ENCODE measurements at regions not wholly inside any gene's neighbourhood (a gene's known extent, or its start where the extent isn't known, plus 50 kb on each side); places are given as distances from the start of the nearest gene placed in this dataset.

DNA sequence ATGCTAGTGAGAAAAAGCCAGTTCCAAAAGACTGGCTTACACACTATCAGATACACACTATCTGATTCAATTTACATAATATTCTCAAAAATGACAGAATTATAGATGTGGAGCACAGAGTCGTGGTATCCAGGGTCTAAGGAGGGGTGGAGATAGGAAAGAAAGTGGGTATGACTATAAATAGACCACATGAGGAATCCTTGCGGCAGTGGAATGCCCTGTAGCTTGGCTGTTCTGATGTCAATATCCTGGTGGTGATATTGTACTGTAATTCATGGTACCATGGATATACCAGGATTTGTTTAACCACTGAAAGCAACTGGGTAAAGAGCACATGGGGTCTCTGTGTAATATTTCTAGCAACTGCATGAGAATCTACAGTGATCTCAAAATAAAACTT is 67.7 kb upstream of the TMEM72 start:
- TF ChIP-seq CTCF (conservative IDR thresholded peaks at IDR 0.05; ENCODE audit: control insufficient read depth, insufficient read depth, low read depth, low read length): no peak
- no peak for DNase-seq (ENCODE audit: low read depth)
- no peak overlapping the region for H3K4me3 ChIP-seq (ENCODE audit: control insufficient read depth, low read depth, low read length)

GRCh38 chr10:44845361-44846175 is 65.6 kb upstream of the TMEM72 start:
- H3K4me3 ChIP-seq (ENCODE audit: control insufficient read depth, low read depth, low read length): no peak overlapping the region
- TF ChIP-seq CTCF (conservative IDR thresholded peaks at IDR 0.05; ENCODE audit: control insufficient read depth, insufficient read depth, low read depth, low read length): no peak
- DNase-seq (ENCODE audit: low read depth): no peak

- H3K4me3 ChIP-seq (ENCODE audit: control insufficient read depth, low read depth, low read length): no peak overlapping the region
- no peak for DNase-seq (ENCODE audit: low read depth)
- no peak for TF ChIP-seq CTCF (conservative IDR thresholded peaks at IDR 0.05; ENCODE audit: control insufficient read depth, insufficient read depth, low read depth, low read length)
Measured at GRCh38 chr10:44847110-44847509, 64.0 kb upstream of the TMEM72 start.

DNA sequence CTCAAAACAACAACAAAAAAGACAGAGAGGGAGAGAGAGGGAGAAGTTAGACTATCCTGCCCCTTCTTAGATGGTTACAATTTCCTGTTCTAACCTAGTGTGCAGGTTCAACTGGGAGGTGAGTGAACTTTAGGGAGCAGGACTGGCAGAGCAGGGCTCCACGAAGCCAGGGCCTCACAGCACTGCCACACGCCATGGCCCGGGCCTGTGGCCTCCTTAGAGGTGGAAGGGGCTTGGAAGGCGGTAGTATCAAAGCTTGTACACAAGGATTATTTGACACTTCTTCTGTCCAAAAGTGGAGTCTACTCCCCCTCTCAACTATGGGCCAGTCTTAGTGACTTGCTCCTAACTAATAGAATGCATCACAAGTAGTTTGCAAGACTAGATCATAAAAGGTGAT is 62.9 kb upstream of the TMEM72 start:
- no peak for DNase-seq (ENCODE audit: low read depth)
- TF ChIP-seq CTCF (conservative IDR thresholded peaks at IDR 0.05; ENCODE audit: control insufficient read depth, insufficient read depth, low read depth, low read length): no peak
- H3K4me3 ChIP-seq (ENCODE audit: control insufficient read depth, low read depth, low read length): no peak overlapping the region

- H3K4me3 ChIP-seq (ENCODE audit: control insufficient read depth, low read depth, low read length): no peak overlapping the region
- DNase-seq (ENCODE audit: low read depth): no peak
- TF ChIP-seq CTCF (conservative IDR thresholded peaks at IDR 0.05; ENCODE audit: control insufficient read depth, insufficient read depth, low read depth, low read length): no peak
Measured at GRCh38 chr10:44849936-44850335, 61.2 kb upstream of the TMEM72 start.

DNA sequence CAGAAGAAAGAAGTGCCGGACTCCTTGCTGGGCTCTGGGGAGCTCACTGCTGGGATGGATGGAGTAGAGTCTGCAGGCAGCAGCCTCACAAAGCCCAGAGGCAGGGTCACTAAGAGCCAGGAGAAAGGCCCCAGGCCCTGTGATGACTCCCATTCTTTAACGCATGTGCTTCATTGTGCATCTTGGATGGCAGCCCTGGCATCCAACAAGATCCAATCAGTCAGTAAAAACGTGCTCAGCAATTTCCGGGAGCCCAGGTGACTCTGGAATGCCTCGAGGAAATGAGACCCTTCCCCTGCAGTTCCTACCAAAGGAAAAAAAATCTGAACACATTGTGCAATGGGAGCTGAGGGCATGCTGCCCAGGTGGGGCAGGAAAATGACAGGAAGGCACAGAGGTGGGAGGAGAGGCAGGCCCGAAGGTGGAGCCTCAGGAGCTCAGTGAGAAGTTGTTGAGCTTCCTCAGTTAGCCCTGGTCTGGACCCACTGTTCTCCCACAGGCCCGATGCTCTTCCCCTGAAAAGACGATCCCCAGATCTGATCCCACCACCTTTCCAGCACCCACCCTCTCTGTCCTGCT is 60.7 kb upstream of the TMEM72 start:
- no peak overlapping the region for H3K4me3 ChIP-seq (ENCODE audit: control insufficient read depth, low read depth, low read length)
- TF ChIP-seq CTCF (conservative IDR thresholded peaks at IDR 0.05; ENCODE audit: control insufficient read depth, insufficient read depth, low read depth, low read length): no peak
- DNase-seq (ENCODE audit: low read depth): no peak
